ENCODE measurements at regions not wholly inside any gene's neighbourhood (a gene's known extent, or its start where the extent isn't known, plus 50 kb on each side); places are given as distances from the start of the nearest gene placed in this dataset.

DNA sequence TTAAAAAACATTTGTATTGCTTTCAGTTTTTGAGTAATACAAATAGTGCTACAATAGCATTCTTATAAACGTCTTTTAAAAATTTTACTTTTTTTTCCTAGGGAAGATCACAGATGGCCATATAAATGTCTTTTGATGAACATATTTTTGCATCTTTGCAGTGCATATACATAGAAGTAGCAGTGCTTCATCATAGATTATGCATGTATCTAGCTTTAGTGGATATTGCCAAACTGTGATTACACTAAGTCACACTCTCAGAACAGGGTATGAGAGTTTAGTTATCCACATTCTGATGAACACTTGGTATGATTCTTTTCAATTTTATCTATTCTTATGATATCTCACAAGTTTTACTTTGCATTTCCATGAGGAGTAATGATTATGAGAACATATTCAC, 99.8 kb upstream of the ASCC3 start:
- no peak for TF ChIP-seq GATA2 (IDR thresholded peaks at IDR 0.05; ENCODE audit: low read depth, low read length)
- no peak for TF ChIP-seq GATA3 (IDR thresholded peaks at IDR 0.05; ENCODE audit: low read depth, low read length)

Data from SH-SY5Y (cell line).